GM23338 (cell line): ENCODE measurements at regions not wholly inside any gene's neighbourhood (a gene's known extent, or its start where the extent isn't known, plus 50 kb on each side); places are given as distances from the start of the nearest gene placed in this dataset.

Experiments
- ATAC-seq: fragments of 200-7000 bp; cut with Tn5 transposase; 3 replicates; pipeline ENCODE4 v1.9.1; 2020
- DNase-seq: peaks from one replicate; pipeline ENCODE4 v3.0.0-alpha.2; 2015; ENCODE audit warnings: low spot score
- H2AFZ ChIP-seq: fragments of 200-600 bp; sonication (generic); 2 replicates; pipeline ENCODE4 v1.8.0; 2016; ENCODE audit warnings: antibody characterized with exemption, mild to moderate bottlenecking, moderate library complexity
- H3F3A ChIP-seq: fragments of 200-600 bp; sonication (generic); replicated peaks from 2 replicates; pipeline ENCODE4 v1.8.0; 2017; ENCODE audit warnings: antibody characterized with exemption, mixed run types, low read depth
- H3K27ac ChIP-seq: fragments of 200-600 bp; sonication (generic); 2 replicates; pipeline ENCODE4 v1.6.1; 2016; ENCODE audit warnings: low read depth
- H3K27me3 ChIP-seq: fragments of 200-600 bp; sonication (generic); 2 replicates; pipeline ENCODE4 v1.8.0; 2016; ENCODE audit warnings: mild to moderate bottlenecking, mixed run types, moderate library complexity; ENCODE audit not compliant: insufficient read depth
- H3K36me3 ChIP-seq: fragments of 200-600 bp; sonication (generic); 2 replicates; pipeline ENCODE4 v1.8.0; 2016; ENCODE audit warnings: mild to moderate bottlenecking; ENCODE audit not compliant: insufficient read depth
- H3K4me1 ChIP-seq: fragments of 200-600 bp; sonication (generic); 2 replicates; pipeline ENCODE4 v1.8.0; 2016; ENCODE audit warnings: mild to moderate bottlenecking, moderate library complexity; ENCODE audit not compliant: insufficient read depth
- H3K4me2 ChIP-seq: fragments of 200-600 bp; sonication (generic); 2 replicates; pipeline ENCODE4 v1.7.1; 2017; ENCODE audit warnings: mixed run types
- H3K4me3 ChIP-seq: fragments of 200-600 bp; sonication (generic); 2 replicates; pipeline ENCODE4 v1.6.1; 2016; ENCODE audit warnings: mixed run types
- H3K79me2 ChIP-seq: fragments of 200-600 bp; sonication (generic); replicated peaks from 2 replicates; pipeline ENCODE4 v1.8.0; 2017; ENCODE audit warnings: mild to moderate bottlenecking; ENCODE audit not compliant: insufficient read depth
- H3K9me2 ChIP-seq: fragments of 200-600 bp; sonication (generic); 2 replicates; pipeline ENCODE4 v1.8.0; 2017; ENCODE audit not compliant: insufficient read depth
- H4K20me1 ChIP-seq: fragments of 200-600 bp; sonication (generic); replicated peaks from 2 replicates; pipeline ENCODE4 v1.8.0; 2017; ENCODE audit warnings: mild to moderate bottlenecking; ENCODE audit not compliant: insufficient read depth
- H3K27ac Mint-ChIP-seq: 2 replicates; pipeline ENCODE4 v1.8.0; 2020; ENCODE audit warnings: inconsistent platforms, mild to moderate bottlenecking, moderate library complexity, mixed read lengths
- H3K27me3 Mint-ChIP-seq: 3 replicates; pipeline ENCODE4 v1.8.0; 2022; ENCODE audit warnings: low read depth, mild to moderate bottlenecking, moderate library complexity, mixed read lengths, inconsistent platforms; ENCODE audit not compliant: insufficient read depth, poor library complexity
- H3K36me3 Mint-ChIP-seq: 3 replicates; pipeline ENCODE4 v1.8.0; 2021; ENCODE audit warnings: low read depth, mild to moderate bottlenecking, inconsistent platforms, moderate library complexity, mixed read lengths
- H3K4me1 Mint-ChIP-seq: 3 replicates; pipeline ENCODE4 v1.8.0; 2020; ENCODE audit warnings: mild to moderate bottlenecking, inconsistent platforms, mixed read lengths
- H3K4me3 Mint-ChIP-seq: 3 replicates; pipeline ENCODE4 v1.8.0; 2021; ENCODE audit warnings: moderate library complexity, mild to moderate bottlenecking, inconsistent platforms, mixed read lengths
- H3K9me3 Mint-ChIP-seq: 3 replicates; pipeline ENCODE4 v1.8.0; 2020; ENCODE audit warnings: moderate library complexity, mild to moderate bottlenecking, inconsistent platforms, mixed read lengths
- CTCF ChIP-seq, 2 experiments: fragments of 200-600 bp in 1 of 2; sonication (generic) in 1 of 2; conservative IDR thresholded peaks; 2 replicates each; pipeline versions ENCODE4 v1.5.1 to v1.6.1; 2016 to 2017; ENCODE audit warnings: antibody characterized with exemption in 2 of 2, low read depth in 2 of 2, mild to moderate bottlenecking in 2 of 2, moderate library complexity in 1 of 2
- EZH2 ChIP-seq: fragments of 200-600 bp; sonication (generic); IDR thresholded peaks from one replicate; pipeline ENCODE4 v1.8.0; 2017; ENCODE audit warnings: antibody characterized with exemption, mild to moderate bottlenecking, low read depth; ENCODE audit not compliant: unreplicated experiment
- EZH2phosphoT487 ChIP-seq: fragments of 200-600 bp; sonication (generic); IDR thresholded peaks from one replicate; pipeline ENCODE4 v1.8.1; 2018; ENCODE audit warnings: antibody characterized with exemption; ENCODE audit not compliant: unreplicated experiment
- POLR2AphosphoS5 ChIP-seq: IDR thresholded peaks from 2 replicates; pipeline ENCODE4 v1.6.1; 2016; ENCODE audit warnings: antibody characterized with exemption, low read depth
- STAT1 ChIP-seq: IDR thresholded peaks from one replicate; pipeline ENCODE4 v1.6.1; 2016; ENCODE audit warnings: antibody characterized with exemption; ENCODE audit not compliant: unreplicated experiment
- ZNF331 ChIP-seq: fragments of 250-450 bp; sonication (Bioruptor Pico); IDR thresholded peaks from 2 replicates; pipeline ENCODE4 v1.5.0; 2020; ENCODE audit warnings: low read depth, mild to moderate bottlenecking, moderate library complexity
- TF ChIP-seq, protein P1 (sequence below): fragments of 250-450 bp; sonication (Bioruptor Pico); IDR thresholded peaks from 2 replicates; pipeline ENCODE4 v1.5.0; 2020; ENCODE audit warnings: mild to moderate bottlenecking, moderate library complexity

DNA sequence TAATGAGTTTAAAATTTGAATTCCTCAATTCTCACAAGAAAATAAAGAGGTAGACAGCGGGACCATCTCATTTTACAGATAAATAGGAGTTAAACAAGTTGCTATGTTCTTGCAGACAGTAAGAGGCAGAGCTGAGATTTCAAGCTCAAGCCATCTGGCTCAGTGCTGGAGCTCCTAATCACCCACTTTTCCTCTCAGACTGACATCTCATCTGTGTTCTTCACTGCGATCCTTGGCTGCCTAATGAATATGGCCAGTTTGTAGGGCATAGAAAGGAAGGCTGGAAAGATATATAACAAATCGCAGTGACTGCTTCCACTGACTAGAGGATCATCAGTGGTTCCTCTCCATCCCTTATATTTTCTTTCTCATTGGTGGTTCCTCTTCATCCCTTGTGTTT lies 151.2 kb downstream of the MPP7 start:
- TF ChIP-seq ZNF331 (no peak), POLR2AphosphoS5 (no peak), STAT1 (no peak), EZH2phosphoT487 (no peak), EZH2 (no peak), CTCF (conservative IDR thresholded peaks at IDR 0.05; ENCODE audit: low read depth in 2 of 2) (no peak)
- TF ChIP-seq, protein P1, sequence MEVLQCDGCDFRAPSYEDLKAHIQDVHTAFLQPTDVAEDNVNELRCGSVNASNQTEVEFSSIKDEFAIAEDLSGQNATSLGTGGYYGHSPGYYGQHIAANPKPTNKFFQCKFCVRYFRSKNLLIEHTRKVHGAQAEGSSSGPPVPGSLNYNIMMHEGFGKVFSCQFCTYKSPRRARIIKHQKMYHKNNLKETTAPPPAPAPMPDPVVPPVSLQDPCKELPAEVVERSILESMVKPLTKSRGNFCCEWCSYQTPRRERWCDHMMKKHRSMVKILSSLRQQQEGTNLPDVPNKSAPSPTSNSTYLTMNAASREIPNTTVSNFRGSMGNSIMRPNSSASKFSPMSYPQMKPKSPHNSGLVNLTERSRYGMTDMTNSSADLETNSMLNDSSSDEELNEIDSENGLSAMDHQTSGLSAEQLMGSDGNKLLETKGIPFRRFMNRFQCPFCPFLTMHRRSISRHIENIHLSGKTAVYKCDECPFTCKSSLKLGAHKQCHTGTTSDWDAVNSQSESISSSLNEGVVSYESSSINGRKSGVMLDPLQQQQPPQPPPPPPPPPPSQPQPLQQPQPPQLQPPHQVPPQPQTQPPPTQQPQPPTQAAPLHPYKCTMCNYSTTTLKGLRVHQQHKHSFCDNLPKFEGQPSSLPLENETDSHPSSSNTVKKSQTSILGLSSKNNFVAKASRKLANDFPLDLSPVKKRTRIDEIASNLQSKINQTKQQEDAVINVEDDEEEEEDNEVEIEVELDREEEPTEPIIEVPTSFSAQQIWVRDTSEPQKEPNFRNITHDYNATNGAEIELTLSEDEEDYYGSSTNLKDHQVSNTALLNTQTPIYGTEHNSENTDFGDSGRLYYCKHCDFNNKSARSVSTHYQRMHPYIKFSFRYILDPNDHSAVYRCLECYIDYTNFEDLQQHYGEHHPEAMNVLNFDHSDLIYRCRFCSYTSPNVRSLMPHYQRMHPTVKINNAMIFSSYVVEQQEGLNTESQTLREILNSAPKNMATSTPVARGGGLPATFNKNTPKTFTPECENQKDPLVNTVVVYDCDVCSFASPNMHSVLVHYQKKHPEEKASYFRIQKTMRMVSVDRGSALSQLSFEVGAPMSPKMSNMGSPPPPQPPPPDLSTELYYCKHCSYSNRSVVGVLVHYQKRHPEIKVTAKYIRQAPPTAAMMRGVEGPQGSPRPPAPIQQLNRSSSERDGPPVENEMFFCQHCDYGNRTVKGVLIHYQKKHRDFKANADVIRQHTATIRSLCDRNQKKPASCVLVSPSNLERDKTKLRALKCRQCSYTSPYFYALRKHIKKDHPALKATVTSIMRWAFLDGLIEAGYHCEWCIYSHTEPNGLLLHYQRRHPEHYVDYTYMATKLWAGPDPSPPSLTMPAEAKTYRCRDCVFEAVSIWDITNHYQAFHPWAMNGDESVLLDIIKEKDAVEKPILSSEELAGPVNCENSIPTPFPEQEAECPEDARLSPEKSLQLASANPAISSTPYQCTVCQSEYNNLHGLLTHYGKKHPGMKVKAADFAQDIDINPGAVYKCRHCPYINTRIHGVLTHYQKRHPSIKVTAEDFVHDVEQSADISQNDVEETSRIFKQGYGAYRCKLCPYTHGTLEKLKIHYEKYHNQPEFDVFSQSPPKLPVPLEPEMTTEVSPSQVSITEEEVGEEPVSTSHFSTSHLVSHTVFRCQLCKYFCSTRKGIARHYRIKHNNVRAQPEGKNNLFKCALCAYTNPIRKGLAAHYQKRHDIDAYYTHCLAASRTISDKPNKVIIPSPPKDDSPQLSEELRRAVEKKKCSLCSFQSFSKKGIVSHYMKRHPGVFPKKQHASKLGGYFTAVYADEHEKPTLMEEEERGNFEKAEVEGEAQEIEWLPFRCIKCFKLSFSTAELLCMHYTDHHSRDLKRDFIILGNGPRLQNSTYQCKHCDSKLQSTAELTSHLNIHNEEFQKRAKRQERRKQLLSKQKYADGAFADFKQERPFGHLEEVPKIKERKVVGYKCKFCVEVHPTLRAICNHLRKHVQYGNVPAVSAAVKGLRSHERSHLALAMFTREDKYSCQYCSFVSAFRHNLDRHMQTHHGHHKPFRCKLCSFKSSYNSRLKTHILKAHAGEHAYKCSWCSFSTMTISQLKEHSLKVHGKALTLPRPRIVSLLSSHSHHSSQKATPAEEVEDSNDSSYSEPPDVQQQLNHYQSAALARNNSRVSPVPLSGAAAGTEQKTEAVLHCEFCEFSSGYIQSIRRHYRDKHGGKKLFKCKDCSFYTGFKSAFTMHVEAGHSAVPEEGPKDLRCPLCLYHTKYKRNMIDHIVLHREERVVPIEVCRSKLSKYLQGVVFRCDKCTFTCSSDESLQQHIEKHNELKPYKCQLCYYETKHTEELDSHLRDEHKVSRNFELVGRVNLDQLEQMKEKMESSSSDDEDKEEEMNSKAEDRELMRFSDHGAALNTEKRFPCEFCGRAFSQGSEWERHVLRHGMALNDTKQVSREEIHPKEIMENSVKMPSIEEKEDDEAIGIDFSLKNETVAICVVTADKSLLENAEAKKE (CRISPR knock-in tag) = no peak
- H3K4me3 Mint-ChIP-seq = no peak overlapping the region
- H3K9me3 Mint-ChIP-seq = no peaks in the 10 kb centered on the region
- H3K27me3 ChIP-seq = no peaks in the 10 kb centered on the region
- no peak overlapping the region for H3K27ac ChIP-seq
- peaks cover 14% of the 10 kb centered on the region for H3K4me1 Mint-ChIP-seq
- no peak overlapping the region for H3K4me2 ChIP-seq
- H3K4me3 ChIP-seq = no peak overlapping the region
- no peak for DNase-seq
- no peak overlapping the region for H2AFZ ChIP-seq
- no peaks in the 10 kb centered on the region for H3F3A ChIP-seq
- no peaks in the 10 kb centered on the region for H4K20me1 ChIP-seq
- peaks cover 4% of the 10 kb centered on the region; the same call in 1 of the 2 replicates for H3K4me1 ChIP-seq
- no peak for ATAC-seq
- H3K9me2 ChIP-seq = no peaks in the 10 kb centered on the region
- no peaks in the 10 kb centered on the region; the same call in 2 of the 3 replicates for H3K36me3 Mint-ChIP-seq
- no peak overlapping the region for H3K27ac Mint-ChIP-seq
- no peaks in the 10 kb centered on the region for H3K27me3 Mint-ChIP-seq
- no peaks in the 10 kb centered on the region for H3K36me3 ChIP-seq
- H3K79me2 ChIP-seq = no peaks in the 10 kb centered on the region
